Activated naive CD4-positive, alpha-beta T cell treated with anti-CD3 and anti-CD28 coated beads, Interleukin-2, amount 50 U/mL, for 72 hours (primary cell): ENCODE measurements at regions not wholly inside any gene's neighbourhood (a gene's known extent, or its start where the extent isn't known, plus 50 kb on each side); places are given as distances from the start of the nearest gene placed in this dataset.
A peak's percentile ranks its signal among the peaks of the same experiment; 100 is the strongest.

Experiments
- ATAC-seq, 2 donors: fragments of 150-1000 bp; cut with Tn5 transposase; 2 replicates each; pipeline ENCODE4 v1.10.0; 2021; ENCODE audit warnings: mild to moderate bottlenecking in 2 of 2, moderate library complexity in 2 of 2
- DNase-seq, 2 donors: peaks; one replicate each; pipeline ENCODE4 v3.0.0; 2021 to 2022; ENCODE audit warnings: low spot score in 2 of 2
- H3K27ac Mint-ChIP-seq, 2 donors: one replicate each; pipeline ENCODE4 v1.8.0; 2022; ENCODE audit warnings: mild to moderate bottlenecking in 2 of 2, mixed read lengths in 2 of 2
- H3K36me3 Mint-ChIP-seq, 2 donors: one replicate each; pipeline ENCODE4 v1.8.0; 2022; ENCODE audit warnings: mixed read lengths in 2 of 2
- H3K9me3 Mint-ChIP-seq, 2 donors: one replicate each; pipeline ENCODE4 v1.8.0; 2022; ENCODE audit warnings: mixed read lengths in 2 of 2

DNA sequence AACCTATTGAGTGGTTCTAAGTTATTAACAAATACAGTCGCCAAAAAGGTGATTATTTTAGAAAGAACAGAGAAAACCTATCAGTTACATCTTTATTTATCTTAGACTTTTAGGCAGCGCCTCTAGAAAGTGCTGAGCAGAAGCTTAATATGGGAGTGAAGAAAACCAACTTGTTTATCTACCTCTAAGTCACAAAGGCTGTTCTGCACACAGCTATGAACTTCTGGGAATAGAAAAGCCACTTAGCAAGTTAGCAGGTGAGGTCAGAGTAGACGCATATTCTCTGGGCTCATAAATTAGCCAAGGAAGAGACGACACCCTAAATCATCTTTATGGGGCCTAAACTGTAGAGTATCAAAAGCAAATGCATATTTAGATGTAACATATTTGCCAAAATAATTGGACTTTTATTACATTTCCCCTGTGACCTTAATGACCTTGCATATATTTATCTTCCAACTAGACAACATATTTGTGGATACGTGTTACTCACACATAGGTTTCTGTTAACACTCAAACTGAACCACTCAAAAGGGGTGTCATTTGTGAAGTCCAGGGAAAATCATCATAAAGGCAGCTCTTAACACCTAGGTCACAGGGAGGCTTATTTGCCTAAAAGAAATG is 267.1 kb downstream of the ADGB start:
- no peak for DNase-seq
- Mint-ChIP-seq H3K36me3 (peaks cover 0 to 3% of the 10 kb centered on the region in 2 donors), H3K9me3 (peaks cover 0 to 3% of the 10 kb centered on the region in 2 donors), H3K27ac (no peak overlapping the region)
- no peak for ATAC-seq

- DNase-seq, result no peak
- no peak overlapping the region for H3K27ac Mint-ChIP-seq
- ATAC-seq, result no peak
- H3K36me3 Mint-ChIP-seq, result peaks cover 0 to 4% of the 10 kb centered on the region in 2 donors
- H3K9me3 Mint-ChIP-seq, result peaks cover 0 to 4% of the 10 kb centered on the region in 2 donors
Measured at GRCh38 chr6:146866731-146867414, 268.1 kb downstream of the ADGB start.

- H3K36me3 Mint-ChIP-seq, result peaks cover 0 to 4% of the 10 kb centered on the region in 2 donors
- peaks cover 0 to 4% of the 10 kb centered on the region in 2 donors for H3K9me3 Mint-ChIP-seq
- DNase-seq (no peak), ATAC-seq (no peak)
- H3K27ac Mint-ChIP-seq, result no peak overlapping the region
Measured at GRCh38 chr6:146868671-146869209, 270.0 kb downstream of the ADGB start.

DNA sequence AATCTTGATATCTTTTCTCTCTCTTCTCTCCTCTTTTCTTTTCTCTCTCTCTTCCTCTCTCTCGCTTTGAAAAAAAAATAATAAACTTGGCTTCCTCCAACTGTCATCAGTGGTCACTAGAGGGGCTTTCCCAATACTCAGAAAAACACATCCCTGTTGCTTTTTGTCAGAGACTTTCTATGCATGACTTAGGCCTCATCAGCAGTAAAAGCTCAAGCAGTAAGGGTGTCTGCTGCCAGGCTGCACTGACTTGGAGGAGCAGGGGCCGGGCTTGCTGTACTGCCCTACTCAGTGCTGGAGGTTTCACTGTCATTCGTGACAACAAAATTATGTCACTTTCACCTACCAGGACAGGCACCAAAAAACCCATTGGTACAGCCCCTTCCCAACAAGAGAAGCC is 272.0 kb downstream of the ADGB start:
- DNase-seq (no peak), ATAC-seq (peak in 1 of 2 donors; percentile 31)
- Mint-ChIP-seq H3K27ac (peak overlapping the region in 1 of 2 donors; percentile 90), H3K36me3 (peaks cover 0 to 4% of the 10 kb centered on the region in 2 donors), H3K9me3 (peaks cover 0 to 4% of the 10 kb centered on the region in 2 donors)

DNA sequence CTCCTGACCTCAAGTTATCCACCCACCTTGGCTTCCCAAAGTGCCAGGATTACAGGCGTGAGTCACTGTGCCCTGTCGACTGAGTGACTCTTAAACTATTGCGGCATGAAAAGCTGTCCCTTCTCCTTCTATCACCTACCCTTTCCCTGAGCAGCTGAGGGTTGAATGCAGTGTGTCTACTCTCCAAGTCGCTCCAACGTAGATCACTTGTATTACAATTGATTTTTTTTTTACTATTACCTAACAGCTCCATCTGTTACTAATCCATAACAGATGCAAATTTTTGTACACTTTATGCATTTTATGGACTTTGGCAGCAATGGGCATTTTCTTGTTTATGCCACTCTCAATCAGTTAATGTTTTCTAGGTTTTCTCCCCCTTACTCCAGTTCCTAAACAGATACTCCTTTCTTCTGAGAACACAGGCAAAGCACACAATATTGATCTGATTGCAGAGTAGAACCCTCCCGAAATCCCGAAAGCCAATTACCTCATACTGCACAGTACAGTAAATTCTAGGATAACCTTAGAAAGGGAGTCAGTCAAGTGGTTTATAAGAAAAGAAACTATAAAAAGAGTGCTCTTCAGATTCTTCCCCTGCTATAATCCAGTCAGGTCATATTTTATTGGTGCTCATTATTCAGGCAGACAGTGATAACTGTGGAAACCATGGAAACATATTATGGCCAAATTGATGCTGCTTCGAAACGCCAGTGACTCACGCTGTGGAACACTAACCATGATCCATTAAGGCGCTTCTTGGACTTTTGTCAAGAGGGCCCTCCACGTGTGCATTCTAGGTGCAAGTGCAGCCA is 273.0 kb downstream of the ADGB start:
- ATAC-seq (no peak), DNase-seq (no peak)
- Mint-ChIP-seq H3K9me3 (peaks cover 0 to 4% of the 10 kb centered on the region in 2 donors), H3K36me3 (peaks cover 0 to 4% of the 10 kb centered on the region in 2 donors), H3K27ac (no peak overlapping the region)

DNA sequence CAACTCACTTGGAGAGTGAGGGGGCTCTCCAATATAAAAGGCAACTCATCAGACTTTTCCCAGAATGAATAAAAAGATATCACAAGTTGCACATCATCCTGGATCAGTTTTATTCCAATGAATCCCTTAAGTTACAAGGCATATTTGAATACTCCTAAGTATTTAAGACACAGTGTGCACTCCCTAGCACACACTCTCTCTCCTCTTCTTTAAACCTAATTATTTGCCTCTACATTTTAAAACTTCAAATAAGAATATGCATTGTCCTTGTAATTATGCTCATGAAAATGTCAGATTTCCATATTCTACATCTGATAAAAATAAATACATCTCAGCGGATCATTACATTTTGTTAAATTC is 273.6 kb downstream of the ADGB start:
- Mint-ChIP-seq H3K36me3 (peaks cover 0 to 4% of the 10 kb centered on the region in 2 donors), H3K27ac (no peak overlapping the region), H3K9me3 (peaks cover 0 to 4% of the 10 kb centered on the region in 2 donors)
- ATAC-seq (no peak), DNase-seq (no peak)

DNA sequence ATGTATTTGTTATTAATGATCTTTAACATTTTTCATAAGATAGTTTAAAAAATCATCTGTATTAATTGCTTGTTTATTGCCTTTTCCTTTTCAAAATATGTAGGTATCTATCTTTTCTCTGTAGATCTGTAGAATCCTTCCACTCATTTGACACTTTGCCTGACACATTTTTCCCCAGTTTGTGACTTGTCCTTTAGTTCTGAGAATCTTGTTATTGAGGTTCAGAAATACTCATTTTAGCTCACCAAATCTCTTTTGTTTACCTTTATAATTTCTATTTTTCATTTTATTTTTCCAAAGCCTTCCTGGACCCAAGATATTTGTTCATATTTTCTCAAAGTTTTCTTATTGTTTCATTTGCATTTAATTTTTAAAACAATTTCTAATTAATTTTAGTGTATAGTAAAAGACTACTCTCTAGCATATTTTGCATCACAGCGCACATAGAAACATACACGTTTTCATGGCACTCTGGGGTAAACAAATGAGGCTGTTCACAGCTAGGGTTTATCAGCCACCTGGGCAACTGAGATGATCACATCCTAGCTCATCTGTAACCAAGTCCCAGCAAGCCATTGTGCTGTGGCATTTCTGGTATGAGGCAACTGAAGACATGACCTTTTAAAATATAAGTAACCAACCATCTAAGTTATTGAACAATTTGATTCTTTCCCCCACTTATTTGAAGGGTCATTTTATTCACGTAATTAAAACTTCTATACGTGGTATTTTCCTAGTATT is 275.7 kb downstream of the ADGB start:
- H3K36me3 Mint-ChIP-seq, result peaks cover 0 to 10% of the 10 kb centered on the region in 2 donors
- no peak overlapping the region for H3K27ac Mint-ChIP-seq
- ATAC-seq, result peak in 1 of 2 donors; percentile 55
- DNase-seq, result no peak
- peaks cover 0 to 11% of the 10 kb centered on the region in 2 donors for H3K9me3 Mint-ChIP-seq

- no peak for ATAC-seq
- H3K27ac Mint-ChIP-seq, result no peak overlapping the region
- DNase-seq, result no peak
- peaks cover 0 to 7% of the 10 kb centered on the region in 2 donors for H3K9me3 Mint-ChIP-seq
- H3K36me3 Mint-ChIP-seq, result peaks cover 0 to 7% of the 10 kb centered on the region in 2 donors
Measured at GRCh38 chr6:146875927-146876270, 277.1 kb downstream of the ADGB start.

GRCh38 chr6:146876271-146877151 is 277.7 kb downstream of the ADGB start:
- Mint-ChIP-seq H3K9me3 (peaks cover 0 to 7% of the 10 kb centered on the region in 2 donors), H3K27ac (peak overlapping the region in 1 of 2 donors; percentile 25), H3K36me3 (peaks cover 0 to 7% of the 10 kb centered on the region in 2 donors)
- ATAC-seq, result peak; percentile 67 to 71
- no peak for DNase-seq

DNA sequence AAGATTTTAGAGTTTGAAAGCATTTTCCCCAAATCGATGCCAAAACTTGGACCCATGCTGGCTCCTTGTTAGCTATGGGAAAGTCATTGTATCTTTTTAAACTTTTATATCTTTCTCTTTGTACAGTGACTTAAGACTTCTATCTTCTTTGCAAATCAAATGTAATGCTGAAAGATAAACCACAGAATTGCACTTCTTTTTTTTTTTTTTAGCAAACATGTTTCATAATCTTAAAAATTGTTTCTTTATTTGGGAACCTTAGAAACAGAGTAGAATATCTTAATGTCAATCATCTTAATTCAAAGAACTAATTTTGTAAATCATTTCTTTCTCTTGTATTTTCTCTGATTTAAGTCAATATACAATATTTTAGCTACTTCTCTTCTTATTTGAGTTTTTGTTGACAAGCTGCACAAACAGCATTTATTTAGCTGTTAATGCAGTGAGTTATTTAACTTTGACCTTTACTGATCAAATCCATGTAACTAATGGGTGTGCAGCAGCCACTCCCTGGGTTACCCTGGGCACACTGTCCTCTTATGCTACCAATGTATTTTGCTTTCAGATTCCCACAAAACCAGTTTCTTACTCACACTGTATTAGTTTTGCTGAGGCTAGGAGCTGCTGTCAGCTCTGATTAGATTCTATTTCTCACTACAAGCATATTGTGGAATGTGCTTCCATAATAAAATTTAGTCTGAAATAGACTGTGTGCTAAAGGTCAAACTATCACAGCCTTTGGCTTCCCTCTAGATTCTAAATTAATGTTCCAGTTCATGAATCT is 279.6 kb downstream of the ADGB start:
- H3K9me3 Mint-ChIP-seq, result peaks cover 0 to 7% of the 10 kb centered on the region in 2 donors
- H3K36me3 Mint-ChIP-seq, result peaks cover 0 to 7% of the 10 kb centered on the region in 2 donors
- no peak for DNase-seq

DNA sequence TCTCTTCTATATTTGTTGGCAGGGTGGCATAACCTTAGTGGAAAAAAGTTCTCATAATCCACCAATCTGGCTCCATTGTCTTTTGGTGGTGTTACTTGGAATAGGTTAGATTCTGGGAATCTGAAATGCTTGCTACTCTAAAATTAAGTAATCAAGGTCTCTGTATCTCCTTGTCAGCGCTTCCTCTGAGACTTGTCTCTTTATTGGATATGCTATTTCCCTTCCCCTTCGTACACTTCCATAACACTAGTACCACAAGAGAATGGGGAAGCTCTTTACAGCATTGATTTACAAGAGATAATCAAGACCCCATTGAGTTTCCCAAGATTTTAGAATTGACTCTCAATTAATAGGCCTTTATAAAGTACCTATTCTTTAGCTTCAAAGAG is 280.2 kb downstream of the ADGB start:
- DNase-seq (no peak), ATAC-seq (no peak)
- Mint-ChIP-seq H3K36me3 (peaks cover 0 to 7% of the 10 kb centered on the region in 2 donors), H3K27ac (no peak overlapping the region), H3K9me3 (peaks cover 0 to 7% of the 10 kb centered on the region in 2 donors)

More for the DNA sequence above, 279.6 kb downstream of the ADGB start:
- no peak overlapping the region for H3K27ac Mint-ChIP-seq
- ATAC-seq, result no peak

DNA sequence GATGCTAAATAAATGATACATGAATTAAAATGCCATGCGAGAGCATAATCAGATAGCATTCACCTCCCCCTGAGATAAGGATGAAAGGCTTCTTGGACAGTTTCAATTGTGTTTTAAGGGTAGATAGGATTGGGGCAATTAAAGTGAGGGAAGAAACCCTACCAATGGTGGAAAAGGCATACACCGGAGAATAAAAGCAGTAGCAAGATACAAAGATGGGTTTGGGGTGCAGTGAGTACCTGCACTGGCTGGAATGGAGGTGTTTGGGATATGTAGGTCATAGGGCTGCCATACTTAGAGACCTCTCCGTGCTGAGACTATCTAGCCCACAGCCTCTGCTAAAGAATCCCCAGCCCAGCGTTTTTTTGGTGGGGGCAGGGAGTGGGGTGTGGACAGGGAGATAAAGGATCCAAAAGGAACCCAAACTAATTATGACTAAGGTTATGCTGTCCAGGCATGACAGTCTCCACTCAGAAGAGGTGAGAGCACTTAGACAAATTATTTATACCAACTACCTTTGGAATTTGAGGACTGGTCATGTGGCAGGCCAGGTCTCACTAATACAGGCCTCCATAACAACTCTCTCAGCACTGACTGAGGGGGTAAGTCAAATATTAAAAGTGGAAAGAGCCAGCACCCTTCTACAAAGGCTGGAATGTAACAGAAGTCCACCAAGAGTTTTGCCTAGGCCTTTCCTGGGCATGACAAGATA is 280.8 kb downstream of the ADGB start:
- Mint-ChIP-seq H3K9me3 (peaks cover 0 to 7% of the 10 kb centered on the region in 2 donors), H3K36me3 (peaks cover 0 to 7% of the 10 kb centered on the region in 2 donors), H3K27ac (no peak overlapping the region)
- no peak for ATAC-seq
- no peak for DNase-seq

DNA sequence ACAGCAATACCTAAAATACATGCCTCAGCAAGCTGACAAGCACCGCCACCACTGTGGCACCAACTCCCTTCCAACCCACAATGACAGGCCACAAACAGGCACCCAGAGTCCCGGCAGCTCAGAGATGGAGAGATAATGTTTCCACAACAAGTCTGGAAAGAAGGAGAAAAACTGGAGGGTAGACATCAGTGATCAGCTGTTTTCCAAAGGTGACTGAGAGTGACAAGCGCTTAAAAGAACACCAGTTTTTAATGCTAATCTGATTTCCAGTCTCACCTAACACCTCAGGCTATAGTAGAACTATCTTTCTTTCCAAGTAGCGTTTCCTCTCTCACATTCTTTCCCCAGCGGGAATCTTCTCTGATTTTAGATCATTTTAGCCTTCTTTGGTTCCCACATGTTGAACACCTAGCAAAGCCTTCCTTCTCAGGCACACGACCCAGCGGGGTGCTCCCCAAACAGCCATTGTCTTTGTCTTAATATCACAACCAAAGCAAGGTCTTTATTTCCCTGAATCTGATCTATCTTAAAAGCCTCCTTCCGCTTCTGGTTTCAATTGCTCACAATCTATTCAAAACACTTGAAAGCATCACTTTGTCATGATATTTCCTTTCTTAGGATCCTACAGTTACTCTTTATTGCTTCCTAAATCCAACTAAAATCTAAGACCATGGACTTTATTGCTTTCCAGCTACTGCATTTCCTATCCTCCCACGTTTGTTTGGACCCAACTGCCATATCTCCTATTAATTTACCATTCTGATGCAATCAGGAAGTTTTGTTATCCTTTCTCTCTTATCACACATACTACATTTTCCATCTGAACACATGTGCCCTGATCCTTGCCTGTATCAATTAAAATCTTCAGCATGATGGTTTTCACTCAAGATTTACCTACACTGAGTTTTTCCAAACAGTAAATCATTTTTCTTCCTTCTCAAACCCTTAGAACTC is 282.7 kb downstream of the ADGB start:
- peaks cover 0 to 7% of the 10 kb centered on the region in 2 donors for H3K9me3 Mint-ChIP-seq
- no peak overlapping the region for H3K27ac Mint-ChIP-seq
- H3K36me3 Mint-ChIP-seq, result peaks cover 0 to 7% of the 10 kb centered on the region in 2 donors
- DNase-seq, result no peak
- ATAC-seq, result no peak
